ENCODE measurements at regions not wholly inside any gene's neighbourhood (a gene's known extent, or its start where the extent isn't known, plus 50 kb on each side); places are given as distances from the start of the nearest gene placed in this dataset.
"Not testable (repeated sequence)": the region's sequence is repeated elsewhere in the genome, so short reads cannot be mapped to it uniquely, and the experiment has no call there.

DNA sequence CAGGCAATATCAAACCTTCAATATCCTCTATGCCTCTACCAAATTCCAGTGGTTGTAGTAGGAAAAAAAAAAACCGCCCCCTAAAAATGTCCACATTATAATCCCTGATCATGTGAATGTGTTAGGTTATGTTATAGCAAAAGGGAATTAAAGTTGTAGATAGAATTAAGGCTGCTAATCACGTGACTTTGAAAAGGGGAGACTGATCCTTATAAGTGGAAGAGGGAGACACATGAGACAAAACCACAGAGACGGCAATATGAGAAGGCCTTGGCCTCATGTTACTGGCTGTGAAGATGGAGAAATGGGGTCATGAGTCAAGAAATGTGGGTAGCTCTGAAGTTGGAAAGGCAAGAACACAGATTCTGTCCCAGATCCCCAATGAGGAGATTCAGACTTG lies 1711.3 kb downstream of the KHDRBS2 start:
- H3K79me1 ChIP-seq (replicated peaks; ENCODE audit: low read length, poor library complexity, severe bottlenecking); DNase-seq; H2BK12ac ChIP-seq (ENCODE audit: low read length in 2 of 2); H3K4ac ChIP-seq (ENCODE audit: low read depth in 1 of 2, low read length in 2 of 2); H3K36me3 ChIP-seq (ENCODE audit: control insufficient read depth in 1 of 2, insufficient read depth in 2 of 2, low read depth in 1 of 2, low read length in 2 of 2); H3K27ac ChIP-seq (ENCODE audit: low read length, poor library complexity, severe bottlenecking); H4K8ac ChIP-seq (ENCODE audit: low read length); H2AK5ac ChIP-seq (ENCODE audit: low read length, severe bottlenecking); H3K23ac ChIP-seq (ENCODE audit: low read length in 2 of 2); H3K27me3 ChIP-seq (ENCODE audit: control insufficient read depth in 1 of 2, insufficient read depth in 1 of 2, low read length in 2 of 2); H3K4me1 ChIP-seq (ENCODE audit: control insufficient read depth, insufficient read depth, low read depth, low read length); H3K18ac ChIP-seq (ENCODE audit: low read depth in 1 of 2, low read length in 2 of 2); H2AFZ ChIP-seq (ENCODE audit: low read depth, low read length); H2BK5ac ChIP-seq (ENCODE audit: low read depth, low read length, poor library complexity, severe bottlenecking); H3K4me3 ChIP-seq (ENCODE audit: insufficient read depth in 1 of 2, low read depth in 1 of 2, low read length in 2 of 2); H3K4me2 ChIP-seq (ENCODE audit: low read length, poor library complexity, severe bottlenecking); H2BK15ac ChIP-seq (ENCODE audit: low read depth, poor library complexity, severe bottlenecking); H4K91ac ChIP-seq (ENCODE audit: low read length); H3K14ac ChIP-seq (ENCODE audit: low read length in 2 of 2); H3K9me3 ChIP-seq (ENCODE audit: control insufficient read depth, low read length); H3K9ac ChIP-seq (ENCODE audit: low read length); H2BK120ac ChIP-seq (ENCODE audit: low read depth, low read length): not testable (repeated sequence)
- WGBS = 69% methylated on average over 2 of the region's 3 CpGs

DNA sequence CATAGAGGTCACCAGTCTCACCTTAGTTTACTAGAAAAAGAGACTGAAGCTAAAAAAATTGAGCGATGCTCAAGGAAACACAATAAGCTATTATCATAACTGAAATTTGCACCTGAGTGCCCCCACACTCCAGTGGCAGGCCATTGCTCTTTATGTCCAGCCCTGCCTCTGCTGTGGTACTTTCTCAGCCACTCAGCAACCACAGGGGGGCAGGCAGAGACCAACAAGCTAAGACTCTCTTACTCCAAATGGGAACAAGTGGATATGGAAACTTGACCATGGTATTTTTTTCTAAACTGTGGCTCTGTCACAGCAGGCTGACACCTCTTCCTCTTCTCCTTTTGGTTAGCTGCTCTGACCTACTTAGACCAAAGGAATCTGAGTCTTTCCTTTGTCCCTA lies 1713.4 kb downstream of the KHDRBS2 start:
- not testable (repeated sequence) for H3K4me1 ChIP-seq (ENCODE audit: control insufficient read depth, insufficient read depth, low read depth, low read length); H4K8ac ChIP-seq (ENCODE audit: low read length); H3K9ac ChIP-seq (ENCODE audit: low read length); H3K27ac ChIP-seq (ENCODE audit: low read length, poor library complexity, severe bottlenecking); H3K23ac ChIP-seq (ENCODE audit: low read length in 2 of 2); H2BK5ac ChIP-seq (ENCODE audit: low read depth, low read length, poor library complexity, severe bottlenecking); H3K4ac ChIP-seq (ENCODE audit: low read depth in 1 of 2, low read length in 2 of 2); H3K9me3 ChIP-seq (ENCODE audit: control insufficient read depth, low read length); H2BK15ac ChIP-seq (ENCODE audit: low read depth, poor library complexity, severe bottlenecking); H3K79me1 ChIP-seq (replicated peaks; ENCODE audit: low read length, poor library complexity, severe bottlenecking); H3K27me3 ChIP-seq (ENCODE audit: control insufficient read depth in 1 of 2, insufficient read depth in 1 of 2, low read length in 2 of 2); H3K4me3 ChIP-seq (ENCODE audit: insufficient read depth in 1 of 2, low read depth in 1 of 2, low read length in 2 of 2); H2AFZ ChIP-seq (ENCODE audit: low read depth, low read length); H2BK120ac ChIP-seq (ENCODE audit: low read depth, low read length); H3K18ac ChIP-seq (ENCODE audit: low read depth in 1 of 2, low read length in 2 of 2); H3K4me2 ChIP-seq (ENCODE audit: low read length, poor library complexity, severe bottlenecking); H4K91ac ChIP-seq (ENCODE audit: low read length); H2AK5ac ChIP-seq (ENCODE audit: low read length, severe bottlenecking); H3K36me3 ChIP-seq (ENCODE audit: control insufficient read depth in 1 of 2, insufficient read depth in 2 of 2, low read depth in 1 of 2, low read length in 2 of 2); H3K14ac ChIP-seq (ENCODE audit: low read length in 2 of 2); H2BK12ac ChIP-seq (ENCODE audit: low read length in 2 of 2)
- 94% methylated on average over 1 of the region's 1 CpG for WGBS
- peak; percentile 14 for DNase-seq

DNA sequence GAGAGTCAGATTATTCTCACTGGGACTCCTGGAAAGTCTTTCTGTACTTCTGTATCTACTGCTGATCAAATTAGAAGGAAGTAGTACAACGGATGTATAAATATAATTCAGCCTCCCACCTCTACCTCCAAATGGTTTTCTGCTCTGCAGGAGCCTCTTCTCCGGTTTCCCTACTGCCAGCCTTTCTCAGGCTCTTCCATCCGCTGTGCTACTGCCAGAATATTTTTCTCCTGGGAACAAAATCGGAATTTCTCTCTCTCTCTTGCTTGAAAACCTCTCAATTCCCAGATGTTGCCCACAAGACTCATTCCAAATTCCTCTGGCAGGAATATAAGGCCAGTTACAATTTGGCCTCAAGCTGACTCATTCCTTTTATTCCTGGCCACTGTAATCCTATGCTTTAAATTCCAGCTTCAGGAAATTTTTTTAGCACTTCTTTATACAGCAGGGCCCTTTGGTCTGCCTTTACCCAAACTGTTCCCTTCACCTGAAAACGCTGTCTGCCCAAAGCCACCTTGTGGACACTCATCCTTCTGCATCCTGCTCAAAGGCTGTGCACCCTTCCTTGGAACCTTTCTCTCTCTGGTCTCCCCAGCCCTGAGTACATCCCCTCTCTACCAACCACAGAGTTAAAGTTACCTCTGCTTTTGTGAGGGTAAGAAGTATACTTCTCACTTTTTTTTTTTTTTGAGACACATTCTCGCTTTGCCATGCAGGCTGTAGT lies 1714.6 kb downstream of the KHDRBS2 start:
- not testable (repeated sequence) for H3K27me3 ChIP-seq (ENCODE audit: control insufficient read depth in 1 of 2, insufficient read depth in 1 of 2, low read length in 2 of 2); H3K18ac ChIP-seq (ENCODE audit: low read depth in 1 of 2, low read length in 2 of 2); H3K23ac ChIP-seq (ENCODE audit: low read length in 2 of 2); DNase-seq; H3K79me1 ChIP-seq (replicated peaks; ENCODE audit: low read length, poor library complexity, severe bottlenecking); H3K4me2 ChIP-seq (ENCODE audit: low read length, poor library complexity, severe bottlenecking); H3K9me3 ChIP-seq (ENCODE audit: control insufficient read depth, low read length); H3K14ac ChIP-seq (ENCODE audit: low read length in 2 of 2); H3K36me3 ChIP-seq (ENCODE audit: control insufficient read depth in 1 of 2, insufficient read depth in 2 of 2, low read depth in 1 of 2, low read length in 2 of 2); H3K4me1 ChIP-seq (ENCODE audit: control insufficient read depth, insufficient read depth, low read depth, low read length); H2AFZ ChIP-seq (ENCODE audit: low read depth, low read length); H3K4me3 ChIP-seq (ENCODE audit: insufficient read depth in 1 of 2, low read depth in 1 of 2, low read length in 2 of 2); H3K27ac ChIP-seq (ENCODE audit: low read length, poor library complexity, severe bottlenecking); H2BK12ac ChIP-seq (ENCODE audit: low read length in 2 of 2); H4K91ac ChIP-seq (ENCODE audit: low read length); H3K4ac ChIP-seq (ENCODE audit: low read depth in 1 of 2, low read length in 2 of 2); H2BK5ac ChIP-seq (ENCODE audit: low read depth, low read length, poor library complexity, severe bottlenecking); H2AK5ac ChIP-seq (ENCODE audit: low read length, severe bottlenecking); H4K8ac ChIP-seq (ENCODE audit: low read length); H2BK15ac ChIP-seq (ENCODE audit: low read depth, poor library complexity, severe bottlenecking); H2BK120ac ChIP-seq (ENCODE audit: low read depth, low read length)
- peak overlapping the region; percentile 32 for H3K9ac ChIP-seq (ENCODE audit: low read length)
- WGBS = 55% methylated on average over 5 of the region's 6 CpGs

- 83% methylated on average over 2 of the region's 2 CpGs for WGBS
- H2BK120ac ChIP-seq (ENCODE audit: low read depth, low read length); H4K91ac ChIP-seq (ENCODE audit: low read length): not testable (repeated sequence)
These were observed 1715.4 kb downstream of the KHDRBS2 start for GRCh38 chr6:60570599-60570998.

More at GRCh38 chr6:60570599-60570998, 1715.4 kb downstream of the KHDRBS2 start:
- H3K23ac ChIP-seq (ENCODE audit: low read length in 2 of 2); H3K4me3 ChIP-seq (ENCODE audit: insufficient read depth in 1 of 2, low read depth in 1 of 2, low read length in 2 of 2); H2AFZ ChIP-seq (ENCODE audit: low read depth, low read length); H2BK5ac ChIP-seq (ENCODE audit: low read depth, low read length, poor library complexity, severe bottlenecking); H3K18ac ChIP-seq (ENCODE audit: low read depth in 1 of 2, low read length in 2 of 2); H3K4me2 ChIP-seq (ENCODE audit: low read length, poor library complexity, severe bottlenecking); H3K14ac ChIP-seq (ENCODE audit: low read length in 2 of 2); H3K9me3 ChIP-seq (ENCODE audit: control insufficient read depth, low read length); H3K27ac ChIP-seq (ENCODE audit: low read length, poor library complexity, severe bottlenecking); H2BK15ac ChIP-seq (ENCODE audit: low read depth, poor library complexity, severe bottlenecking); H3K79me1 ChIP-seq (replicated peaks; ENCODE audit: low read length, poor library complexity, severe bottlenecking); H4K8ac ChIP-seq (ENCODE audit: low read length); H2AK5ac ChIP-seq (ENCODE audit: low read length, severe bottlenecking); H2BK12ac ChIP-seq (ENCODE audit: low read length in 2 of 2); H3K9ac ChIP-seq (ENCODE audit: low read length); DNase-seq; H3K36me3 ChIP-seq (ENCODE audit: control insufficient read depth in 1 of 2, insufficient read depth in 2 of 2, low read depth in 1 of 2, low read length in 2 of 2); H3K27me3 ChIP-seq (ENCODE audit: control insufficient read depth in 1 of 2, insufficient read depth in 1 of 2, low read length in 2 of 2); H3K4ac ChIP-seq (ENCODE audit: low read depth in 1 of 2, low read length in 2 of 2); H3K4me1 ChIP-seq (ENCODE audit: control insufficient read depth, insufficient read depth, low read depth, low read length): not testable (repeated sequence)
